BLaER1 treated with 17β-estradiol and CSF1 and Interleukin-3, amounts not matched to agents 10 nM and 100 nM (cell line): ENCODE measurements at regions not wholly inside any gene's neighbourhood (a gene's known extent, or its start where the extent isn't known, plus 50 kb on each side); places are given as distances from the start of the nearest gene placed in this dataset.
"Not testable (repeated sequence)": the region's sequence is repeated elsewhere in the genome, so short reads cannot be mapped to it uniquely, and the experiment has no call there.

Experiments
- H3K27ac ChIP-seq, 11 experiments: shearing (Covaris generic); formaldehyde crosslinking; 2 replicates each; pipeline ENCODE4 v1.8.1; 2022
- H3K27me3 ChIP-seq, 11 experiments: shearing (Covaris generic); formaldehyde crosslinking; 2 replicates each; pipeline ENCODE4 v1.8.1; 2022
- H3K36me3 ChIP-seq, 11 experiments: shearing (Covaris generic); formaldehyde crosslinking; 2 replicates each; pipeline ENCODE4 v1.8.1; 2022
- H3K4me1 ChIP-seq, 10 experiments: shearing (Covaris generic); formaldehyde crosslinking; 2 replicates each; pipeline ENCODE4 v1.8.1; 2022
- H3K4me2 ChIP-seq, 11 experiments: shearing (Covaris generic); formaldehyde crosslinking; 2 replicates each; pipeline ENCODE4 v1.8.1; 2022
- H3K4me3 ChIP-seq, 10 experiments: shearing (Covaris generic); formaldehyde crosslinking; 2 replicates each; pipeline ENCODE4 v1.8.1; 2022
- H3K9ac ChIP-seq, 11 experiments: shearing (Covaris generic); formaldehyde crosslinking; 2 replicates each; pipeline ENCODE4 v1.8.1; 2022
- H3K9me3 ChIP-seq, 11 experiments: shearing (Covaris generic); formaldehyde crosslinking; replicated peaks in 1 of 11; 2 replicates each; pipeline ENCODE4 v1.8.1; 2022
- H4K20me1 ChIP-seq, 11 experiments: shearing (Covaris generic); formaldehyde crosslinking; 2 replicates each; pipeline ENCODE4 v1.8.1; 2022
- Cebpa-rat ChIP-seq, 11 experiments: shearing (Covaris generic); IDR thresholded peaks; 2 replicates each; pipeline ENCODE4 v1.8.1; 2022

GRCh38 chr4:111405989-111406388 is 739.3 kb upstream of the FAM241A start:
- Histone ChIP-seq H3K9ac (no peak overlapping the region), H3K36me3 (no peaks in the 10 kb centered on the region), H3K4me2 (no peak overlapping the region)

GRCh38 chr4:111410571-111410970 is 734.7 kb upstream of the FAM241A start:
- no peaks in the 10 kb centered on the region for H3K4me1 ChIP-seq
- H3K4me2 ChIP-seq: no peak overlapping the region
- no peak for TF ChIP-seq Cebpa-rat (IDR thresholded peaks at IDR 0.05)
- no peak overlapping the region for H3K4me3 ChIP-seq
- H3K36me3 ChIP-seq: no peaks in the 10 kb centered on the region
- no peak overlapping the region for H3K9ac ChIP-seq
- H3K9me3 ChIP-seq: peaks cover 0 to 10% (median 7%) of the 10 kb centered on the region in 11 experiments; a peak in 8 of 22 replicates
- H3K27ac ChIP-seq: no peak overlapping the region
- no peaks in the 10 kb centered on the region for H3K27me3 ChIP-seq
- H4K20me1 ChIP-seq: no peaks in the 10 kb centered on the region

More at GRCh38 chr4:111405989-111406388, 739.3 kb upstream of the FAM241A start:
- Histone ChIP-seq H3K4me1 (no peaks in the 10 kb centered on the region), H3K9me3 (peaks cover 0 to 10% (median 7%) of the 10 kb centered on the region in 11 experiments; a peak in 8 of 22 replicates), H3K27ac (no peak overlapping the region), H3K27me3 (no peaks in the 10 kb centered on the region), H3K4me3 (no peak overlapping the region), H4K20me1 (no peaks in the 10 kb centered on the region)
- no peak for TF ChIP-seq Cebpa-rat (IDR thresholded peaks at IDR 0.05)

- no peak overlapping the region for H3K4me3 ChIP-seq
- H3K27me3 ChIP-seq: no peaks in the 10 kb centered on the region
- H3K9ac ChIP-seq: no peak overlapping the region
- H3K9me3 ChIP-seq: no peaks in the 10 kb centered on the region; a peak in 1 of 22 replicates
- no peak overlapping the region for H3K4me2 ChIP-seq
- H3K4me1 ChIP-seq: no peaks in the 10 kb centered on the region
- no peaks in the 10 kb centered on the region for H4K20me1 ChIP-seq
- no peak overlapping the region for H3K27ac ChIP-seq
- no peaks in the 10 kb centered on the region for H3K36me3 ChIP-seq
- TF ChIP-seq Cebpa-rat (IDR thresholded peaks at IDR 0.05): no peak
Observed at GRCh38 chr4:111417521-111417920, 727.7 kb upstream of the FAM241A start.

- TF ChIP-seq Cebpa-rat (IDR thresholded peaks at IDR 0.05): no peak
- H3K27me3 ChIP-seq: no peaks in the 10 kb centered on the region
- no peak overlapping the region for H3K4me3 ChIP-seq
- H3K27ac ChIP-seq: no peak overlapping the region
- H3K4me2 ChIP-seq: no peak overlapping the region
- H3K4me1 ChIP-seq: no peaks in the 10 kb centered on the region
- no peaks in the 10 kb centered on the region for H4K20me1 ChIP-seq
- H3K9me3 ChIP-seq: peaks cover 0 to 8% (median 4%) of the 10 kb centered on the region in 11 experiments; a peak in 7 of 22 replicates
- no peaks in the 10 kb centered on the region for H3K36me3 ChIP-seq
- H3K9ac ChIP-seq: no peak overlapping the region
Observed at GRCh38 chr4:111433441-111433840, 711.8 kb upstream of the FAM241A start.

GRCh38 chr4:111434586-111434985 is 710.7 kb upstream of the FAM241A start:
- H3K4me2 ChIP-seq: no peak overlapping the region
- H3K4me3 ChIP-seq: no peak overlapping the region
- no peaks in the 10 kb centered on the region for H3K27me3 ChIP-seq
- no peak for TF ChIP-seq Cebpa-rat (IDR thresholded peaks at IDR 0.05)
- no peak overlapping the region for H3K27ac ChIP-seq
- no peaks in the 10 kb centered on the region for H3K4me1 ChIP-seq
- no peaks in the 10 kb centered on the region for H4K20me1 ChIP-seq
- no peak overlapping the region for H3K9ac ChIP-seq
- no peaks in the 10 kb centered on the region for H3K36me3 ChIP-seq
- H3K9me3 ChIP-seq: peaks cover 0 to 8% (median 4%) of the 10 kb centered on the region in 11 experiments; a peak in 7 of 22 replicates

- H3K4me1 ChIP-seq: no peaks in the 10 kb centered on the region
- no peaks in the 10 kb centered on the region for H3K27me3 ChIP-seq
- no peak overlapping the region for H3K9ac ChIP-seq
- no peaks in the 10 kb centered on the region for H3K36me3 ChIP-seq
- TF ChIP-seq Cebpa-rat (IDR thresholded peaks at IDR 0.05): no peak
- H3K9me3 ChIP-seq: no peaks in the 10 kb centered on the region
- H4K20me1 ChIP-seq: no peaks in the 10 kb centered on the region
- no peak overlapping the region for H3K4me2 ChIP-seq
- no peak overlapping the region for H3K4me3 ChIP-seq
- H3K27ac ChIP-seq: no peak overlapping the region
Observed at GRCh38 chr4:111435986-111436744, 709.1 kb upstream of the FAM241A start.

GRCh38 chr4:111441687-111442086 is 703.6 kb upstream of the FAM241A start:
- Histone ChIP-seq H4K20me1 (no peaks in the 10 kb centered on the region), H3K9ac (no peak overlapping the region), H3K9me3 (no peaks in the 10 kb centered on the region), H3K27ac (no peak overlapping the region), H3K27me3 (no peaks in the 10 kb centered on the region), H3K36me3 (no peaks in the 10 kb centered on the region), H3K4me1 (no peaks in the 10 kb centered on the region), H3K4me2 (no peak overlapping the region), H3K4me3 (no peak overlapping the region)
- no peak for TF ChIP-seq Cebpa-rat (IDR thresholded peaks at IDR 0.05)

- H3K4me3 ChIP-seq, H3K4me2 ChIP-seq, H3K9ac ChIP-seq, H3K27me3 ChIP-seq, H4K20me1 ChIP-seq, H3K36me3 ChIP-seq, H3K9me3 ChIP-seq, H3K27ac ChIP-seq, H3K4me1 ChIP-seq: not testable (repeated sequence)
Observed at GRCh38 chr4:111444836-111445235, 700.4 kb upstream of the FAM241A start.

GRCh38 chr4:111449657-111450056 is 695.6 kb upstream of the FAM241A start:
- no peak overlapping the region for H3K4me2 ChIP-seq
- H3K27ac ChIP-seq: no peak overlapping the region
- no peak overlapping the region for H3K4me3 ChIP-seq

GRCh38 chr4:111450867-111451266 is 694.4 kb upstream of the FAM241A start:
- Histone ChIP-seq H3K36me3 (no peaks in the 10 kb centered on the region), H3K9me3 (no peaks in the 10 kb centered on the region), H3K9ac (no peak overlapping the region), H3K4me2 (no peak overlapping the region), H3K27me3 (no peaks in the 10 kb centered on the region), H3K4me3 (no peak overlapping the region), H3K27ac (no peak overlapping the region), H3K4me1 (no peaks in the 10 kb centered on the region), H4K20me1 (no peaks in the 10 kb centered on the region)
- TF ChIP-seq Cebpa-rat (IDR thresholded peaks at IDR 0.05): no peak

More at GRCh38 chr4:111449657-111450056, 695.6 kb upstream of the FAM241A start:
- H3K4me1 ChIP-seq: no peaks in the 10 kb centered on the region
- no peaks in the 10 kb centered on the region for H3K36me3 ChIP-seq
- no peaks in the 10 kb centered on the region for H4K20me1 ChIP-seq
- no peaks in the 10 kb centered on the region for H3K9me3 ChIP-seq
- H3K9ac ChIP-seq: no peak overlapping the region
- no peaks in the 10 kb centered on the region for H3K27me3 ChIP-seq
- TF ChIP-seq Cebpa-rat (IDR thresholded peaks at IDR 0.05): no peak
